Lower leg skin (tissue), 4 donors: ENCODE measurements at regions not wholly inside any gene's neighbourhood (a gene's known extent, or its start where the extent isn't known, plus 50 kb on each side); places are given as distances from the start of the nearest gene placed in this dataset.

Experiments used
- DNase-seq, 2 donors: peaks; one replicate each; pipeline ENCODE4 v3.0.0-alpha.2; 2019; ENCODE audit warnings: low spot score in 2 of 2
- H3K4me3 ChIP-seq: fragments of 200-600 bp; sonication (generic); 2 replicates; pipeline ENCODE4 v1.5.1; 2017; ENCODE audit warnings: mild to moderate bottlenecking, low read depth; ENCODE audit not compliant: poor library complexity, severe bottlenecking
- CTCF ChIP-seq, 3 donors: fragments of 450-650 bp; IDR thresholded peaks; one replicate each; pipeline ENCODE4 v1.5.1; 2016; ENCODE audit warnings: antibody characterized with exemption in 3 of 3, mild to moderate bottlenecking in 3 of 3, moderate library complexity in 2 of 3
- POLR2A ChIP-seq, 2 donors: fragments of 450-650 bp; IDR thresholded peaks; one replicate each; pipeline ENCODE4 v1.6.1; 2016 to 2017; ENCODE audit warnings: antibody characterized with exemption in 2 of 2, mild to moderate bottlenecking in 1 of 2, moderate library complexity in 1 of 2
- WGBS, 2 donors: methylation state at CpG; one replicate each; pipeline ENCODE4 v1.1.5; 2018; 5-methylcytosine and 5-hydroxymethylcytosine counted together
- intact Hi-C: fragments of 100-400 bp; cut with DNase I; formaldehyde crosslinking; loops from one replicate; pipeline ENCODE4 v1.15.0; 2023; ENCODE audit warnings: low total_unique reads

GRCh38 chr6:11878735-11879134 lies 100.1 kb upstream of the ADTRP start:
- intact Hi-C loops: no loop called here
- WGBS, 2 donors: 83 to 88% methylated on average over 3 of the region's 3 CpGs
- no peak overlapping the region for H3K4me3 ChIP-seq
- no peak for DNase-seq
- TF ChIP-seq CTCF (IDR thresholded peaks at IDR 0.05) (no peak), POLR2A (IDR thresholded peaks at IDR 0.05) (no peak)

- no peak for DNase-seq
Observed at GRCh38 chr6:11878029-11878428, 99.4 kb upstream of the ADTRP start.

GRCh38 chr6:11876934-11877433 lies 98.4 kb upstream of the ADTRP start:
- no peak for DNase-seq
- no peak for TF ChIP-seq POLR2A (IDR thresholded peaks at IDR 0.05)
- TF ChIP-seq CTCF (IDR thresholded peaks at IDR 0.05): no peak
- 89 to 92% methylated on average over 10 of the region's 10 CpGs for WGBS, 2 donors
- no peak overlapping the region for H3K4me3 ChIP-seq
- intact Hi-C loops: no loop called here

More at GRCh38 chr6:11878029-11878428, 99.4 kb upstream of the ADTRP start:
- no peak overlapping the region for H3K4me3 ChIP-seq
- intact Hi-C loops: no loop called here
- 20 to 46% methylated on average over 3 of the region's 3 CpGs for WGBS, 2 donors
- no peak for TF ChIP-seq CTCF (IDR thresholded peaks at IDR 0.05)
- TF ChIP-seq POLR2A (IDR thresholded peaks at IDR 0.05): no peak

GRCh38 chr6:11875325-11876109 lies 96.9 kb upstream of the ADTRP start:
- no peak overlapping the region for H3K4me3 ChIP-seq
- 74 to 91% methylated on average over 9 of the region's 9 CpGs for WGBS, 2 donors
- intact Hi-C loops: no loop called here

GRCh38 chr6:11869672-11870340 lies 91.2 kb upstream of the ADTRP start:
- WGBS, 2 donors: 52 to 57% methylated on average over 8 of the region's 8 CpGs
- intact Hi-C loops: no loop called here
- no peak overlapping the region for H3K4me3 ChIP-seq
- DNase-seq: no peak
- TF ChIP-seq CTCF (IDR thresholded peaks at IDR 0.05): no peak
- TF ChIP-seq POLR2A (IDR thresholded peaks at IDR 0.05): no peak

More at GRCh38 chr6:11875325-11876109, 96.9 kb upstream of the ADTRP start:
- no peak for DNase-seq
- TF ChIP-seq CTCF (IDR thresholded peaks at IDR 0.05): no peak
- TF ChIP-seq POLR2A (IDR thresholded peaks at IDR 0.05): no peak
